HG03439 (cell line): ENCODE measurements at regions not wholly inside any gene's neighbourhood (a gene's known extent, or its start where the extent isn't known, plus 50 kb on each side); places are given as distances from the start of the nearest gene placed in this dataset.

Source experiments
- ATAC-seq: cut with Tn5 transposase; IDR thresholded peaks from one replicate; pipeline ENCODE4 v1.9.1; 2021; ENCODE audit warnings: mild to moderate bottlenecking, moderate library complexity; ENCODE audit not compliant: unreplicated experiment

DNA sequence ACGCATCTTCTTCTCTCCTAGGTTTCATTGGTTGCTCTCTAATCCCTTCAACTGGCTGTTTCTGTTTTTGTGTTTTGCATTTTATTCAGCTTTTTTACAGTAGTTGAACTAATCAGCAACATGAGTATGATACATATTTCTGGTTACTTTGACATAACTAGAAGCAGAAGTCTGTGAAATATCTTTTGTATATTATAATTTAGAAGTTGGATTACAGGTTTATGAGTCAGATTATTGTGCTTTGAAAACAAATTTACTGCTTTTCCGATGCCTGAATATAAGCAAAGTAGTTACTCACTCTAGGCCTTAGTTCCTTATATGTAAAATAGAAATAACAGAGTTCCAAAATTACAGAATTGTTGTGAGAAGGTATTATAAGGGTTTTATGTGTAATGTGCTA, 96.2 kb upstream of the MEOX2 start:
- ATAC-seq = no peak

DNA sequence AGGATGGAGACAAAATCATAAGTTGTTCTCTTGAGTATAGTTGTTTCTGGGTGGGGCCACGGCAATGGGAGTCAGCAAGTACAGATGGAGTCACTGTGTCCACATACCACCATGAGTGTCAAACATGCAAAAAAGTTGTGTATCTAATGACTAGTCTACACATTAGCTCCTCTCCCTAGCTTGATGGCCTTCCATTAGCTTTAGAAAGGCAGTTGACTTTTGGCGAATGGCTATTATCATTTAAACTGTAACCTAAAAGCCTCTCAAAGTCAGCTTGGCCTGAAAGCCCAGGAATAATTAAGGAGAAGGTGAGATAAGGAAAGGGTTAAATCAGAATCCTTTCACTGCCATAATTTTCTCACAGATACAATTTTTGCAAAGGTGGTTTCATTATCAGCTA, 95.5 kb upstream of the MEOX2 start:
- no peak for ATAC-seq

DNA sequence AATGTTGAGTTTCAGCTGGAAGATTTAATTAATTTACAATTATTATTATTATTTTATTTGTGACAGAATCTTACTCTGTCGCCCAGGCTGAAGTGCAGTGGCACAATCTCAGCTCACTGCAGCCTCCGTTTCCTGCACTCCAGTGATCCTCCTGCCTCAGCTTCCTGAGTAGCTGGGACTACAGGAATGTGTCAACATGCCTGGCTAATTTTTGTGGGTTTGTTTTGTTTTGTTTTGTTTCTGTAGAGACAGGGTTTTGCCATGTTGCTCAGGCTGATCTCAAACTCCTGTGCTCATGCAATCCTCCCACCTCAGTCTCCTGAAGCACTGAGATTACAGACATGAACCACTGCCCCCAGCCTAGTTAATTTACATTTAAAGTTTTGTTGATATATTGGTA, 93.8 kb upstream of the MEOX2 start:
- no peak for ATAC-seq

DNA sequence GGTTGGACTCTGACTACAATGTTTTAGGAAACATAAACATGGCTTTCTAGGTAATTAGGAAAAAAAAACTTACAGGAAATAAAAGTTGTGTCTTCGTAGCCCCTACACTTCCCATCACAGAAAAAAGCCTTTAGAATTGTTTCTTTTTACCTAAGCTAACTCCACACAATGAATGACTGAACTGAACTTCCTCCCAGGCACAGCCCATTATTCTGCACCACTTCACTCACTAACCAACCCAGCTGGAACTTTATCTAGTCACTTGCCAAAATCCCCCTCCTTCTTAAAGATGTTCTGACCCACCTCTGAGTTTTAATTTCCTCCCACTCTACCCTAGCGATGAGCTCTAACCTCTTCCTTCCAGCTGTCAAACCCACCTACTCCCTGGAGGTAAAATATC, 91.7 kb upstream of the MEOX2 start:
- no peak for ATAC-seq

DNA sequence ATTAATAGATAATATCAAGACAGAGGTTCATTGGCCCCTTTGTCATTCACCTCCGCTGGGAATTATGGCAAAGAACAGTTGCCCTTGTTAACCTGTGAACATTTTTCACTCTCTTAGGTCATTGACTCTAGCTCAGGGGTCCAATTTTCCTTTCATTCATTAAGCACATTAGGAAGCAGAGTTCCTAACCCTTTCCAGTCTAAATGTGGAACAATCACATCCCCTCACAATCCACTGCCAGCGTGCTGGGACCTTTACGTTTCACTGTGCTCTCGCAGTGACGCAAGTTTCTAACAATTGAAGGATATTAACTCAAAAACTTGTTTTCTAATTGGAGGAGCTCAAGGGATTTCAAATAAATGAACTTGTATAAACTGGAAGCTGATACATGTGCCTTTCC, 79.3 kb upstream of the MEOX2 start:
- ATAC-seq = no peak

DNA sequence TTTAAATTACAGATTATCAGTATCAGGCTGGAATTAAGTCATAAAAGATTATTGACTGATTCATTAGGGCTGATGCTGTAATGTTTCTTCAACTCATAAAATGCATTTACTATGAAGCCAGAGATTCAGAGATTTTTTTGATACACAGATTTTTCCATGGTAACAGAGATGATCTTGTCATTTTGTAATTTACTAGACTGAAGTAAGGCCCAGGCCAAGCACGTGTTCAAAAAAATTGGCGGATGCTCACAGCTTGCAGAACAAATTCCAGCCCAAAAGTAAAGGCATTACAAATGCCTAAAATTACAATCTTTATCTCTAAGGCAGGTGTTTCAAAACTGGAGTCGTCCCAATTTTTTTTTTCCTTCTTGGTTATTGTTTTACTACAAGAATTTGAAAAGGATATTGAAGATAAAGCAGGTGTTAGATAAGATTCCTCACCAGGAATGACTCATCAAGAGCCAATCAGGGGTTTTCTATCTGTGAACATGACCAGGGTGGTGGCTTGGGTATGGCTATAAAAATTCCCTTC, 78.4 kb upstream of the MEOX2 start:
- ATAC-seq = no peak

DNA sequence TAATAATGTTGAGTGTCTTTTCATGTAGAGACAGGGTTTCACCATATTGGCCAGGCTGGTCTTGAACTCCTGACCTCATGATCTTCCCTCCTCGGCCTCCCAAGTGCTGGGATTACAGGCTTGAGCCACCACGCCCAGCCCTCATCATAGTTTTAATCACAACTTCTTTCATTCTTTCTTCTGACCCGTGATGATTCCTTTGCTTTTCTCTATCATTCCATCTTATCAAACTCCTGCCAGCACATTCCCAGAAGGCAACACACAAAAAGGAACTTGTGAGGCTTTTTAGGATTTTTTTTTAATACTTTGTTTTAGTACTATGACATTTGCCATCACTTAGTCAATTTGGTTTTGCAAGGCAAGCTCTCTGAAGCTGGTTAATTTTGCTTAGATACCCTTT, 77.5 kb upstream of the MEOX2 start:
- no peak for ATAC-seq

DNA sequence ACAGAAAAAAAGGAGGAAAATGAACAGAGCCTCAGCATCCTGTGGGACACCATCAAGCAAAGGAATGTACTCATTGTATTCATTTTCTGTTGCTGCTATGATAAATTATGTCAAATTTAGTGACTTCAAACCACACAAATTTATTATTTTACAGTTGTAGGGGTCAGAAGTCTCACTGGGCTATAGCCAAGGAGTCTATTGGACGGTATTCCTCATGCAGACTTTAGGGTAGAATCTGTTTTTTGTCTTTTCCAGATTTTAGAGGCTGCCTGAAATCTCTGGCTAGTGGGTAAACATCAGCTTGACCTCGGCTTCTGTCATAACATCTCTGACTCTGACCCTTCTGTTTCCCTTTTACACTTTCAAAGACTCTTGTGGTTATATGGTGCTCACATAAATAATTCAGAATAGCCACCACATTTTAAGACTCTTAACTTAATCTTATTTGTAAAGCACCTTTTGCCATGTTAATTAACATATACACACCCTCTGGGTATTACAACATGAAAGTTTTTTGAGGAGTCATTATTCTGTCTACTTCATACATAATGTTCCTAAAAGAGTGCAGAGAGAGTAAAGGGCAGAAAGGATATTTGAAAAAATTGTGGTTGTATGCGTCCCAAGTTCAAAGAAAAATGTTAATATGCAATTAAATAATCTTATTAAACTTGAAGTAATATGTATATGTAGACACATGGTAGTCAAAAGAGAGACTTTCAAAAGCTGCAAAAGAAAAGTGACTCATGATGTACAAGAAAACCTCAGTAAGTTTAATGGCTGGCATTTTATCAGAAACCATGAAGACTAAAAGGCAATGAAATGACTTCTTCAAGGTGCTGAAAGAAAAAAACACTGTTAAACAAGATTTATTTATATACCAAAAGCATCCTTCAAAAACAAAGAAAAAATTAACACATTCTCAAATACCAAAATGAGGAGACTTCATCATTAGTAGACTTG, 70.8 kb upstream of the MEOX2 start:
- no peak for ATAC-seq

DNA sequence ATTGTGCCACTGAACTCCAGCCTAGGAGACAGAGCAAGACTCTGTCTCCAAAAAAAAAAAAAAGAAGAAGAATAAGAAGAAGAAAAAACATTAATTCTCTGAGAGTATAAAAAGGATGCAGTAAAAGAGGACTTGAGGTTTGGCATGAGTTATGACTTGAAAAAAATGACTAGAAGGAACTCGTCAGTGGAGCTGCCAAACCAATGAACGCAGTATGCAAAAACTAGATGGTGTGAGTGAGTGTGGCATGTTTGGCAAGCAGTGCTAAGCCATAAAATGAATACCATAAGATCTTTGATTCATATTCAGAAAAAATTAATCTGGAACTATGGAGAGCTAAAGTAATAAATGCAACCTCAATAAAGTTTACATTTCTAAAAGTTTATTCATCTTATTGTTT, 68.6 kb upstream of the MEOX2 start:
- ATAC-seq = no peak

DNA sequence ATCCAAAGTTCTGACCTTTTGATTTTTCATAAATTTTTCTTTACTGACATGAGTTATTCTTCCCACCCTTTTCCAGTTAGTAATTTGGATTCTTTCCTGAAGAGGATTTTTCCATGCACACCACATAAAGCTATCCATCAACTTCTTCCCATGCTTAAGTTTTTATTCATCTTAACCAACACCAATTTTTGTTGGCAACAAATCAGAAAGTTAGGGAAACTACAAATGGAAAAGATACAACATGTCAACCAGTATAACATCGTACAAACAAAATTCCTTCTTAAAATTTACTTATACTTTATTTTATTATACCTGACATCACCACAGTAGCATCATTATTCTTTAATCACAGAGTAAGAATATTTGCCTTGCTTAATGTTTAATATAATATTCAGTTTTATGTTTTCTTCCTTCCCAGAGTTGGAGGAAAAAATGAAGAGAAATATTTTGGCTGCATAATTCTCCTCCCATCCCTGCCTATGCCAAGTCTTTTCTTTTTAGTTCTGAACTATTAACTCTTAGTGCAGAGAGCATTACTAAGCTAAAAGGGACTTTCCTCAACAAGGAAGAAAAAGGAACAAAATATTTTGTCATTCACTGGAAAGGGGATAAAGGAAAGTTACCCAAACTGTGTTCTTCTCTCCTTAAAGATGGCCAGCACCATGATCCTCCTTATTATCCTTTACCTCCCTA, 67.5 kb upstream of the MEOX2 start:
- no peak for ATAC-seq

DNA sequence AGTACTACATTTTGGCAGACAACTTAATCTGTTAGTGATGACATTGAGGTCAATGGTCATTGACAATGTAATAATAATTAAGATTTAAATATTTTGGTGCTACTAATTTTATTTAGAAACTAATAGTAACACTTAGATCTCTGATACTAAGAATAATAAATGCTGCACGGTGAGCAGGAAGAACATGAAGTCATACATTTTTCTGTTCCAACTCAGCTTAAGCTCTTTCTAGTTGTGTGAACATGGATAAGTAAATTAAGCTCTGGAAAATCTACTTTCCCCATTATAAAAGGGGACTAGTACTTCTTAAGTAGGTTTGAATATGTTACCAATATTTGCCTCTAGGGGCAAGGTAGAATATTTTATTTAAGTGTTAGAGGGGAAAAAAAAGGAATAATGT, 65.9 kb upstream of the MEOX2 start:
- ATAC-seq = no peak

DNA sequence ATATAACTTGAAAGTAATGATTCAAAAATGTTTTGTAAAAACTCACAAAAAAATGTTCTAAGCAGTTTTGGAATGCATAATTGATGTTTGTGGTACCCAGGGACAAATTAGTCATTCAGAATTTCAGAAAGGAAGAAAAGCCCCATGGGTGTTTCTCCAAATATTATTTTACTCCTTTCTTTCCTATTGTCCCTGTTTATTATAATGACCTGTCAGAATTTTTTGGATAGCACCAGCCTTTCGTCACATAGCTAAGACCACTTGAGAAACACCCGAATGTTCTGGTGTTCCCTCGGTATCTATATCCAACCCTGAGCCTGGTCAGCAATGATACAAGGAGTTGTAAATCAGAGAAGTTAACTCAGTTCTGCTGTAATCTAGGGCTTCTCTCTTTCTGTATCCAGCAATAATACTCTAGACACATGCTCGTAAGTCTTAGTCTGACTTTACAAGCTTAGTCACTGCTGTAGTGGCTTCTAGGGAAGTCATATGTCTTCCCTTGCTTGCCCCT, 64.8 kb upstream of the MEOX2 start:
- ATAC-seq = no peak

DNA sequence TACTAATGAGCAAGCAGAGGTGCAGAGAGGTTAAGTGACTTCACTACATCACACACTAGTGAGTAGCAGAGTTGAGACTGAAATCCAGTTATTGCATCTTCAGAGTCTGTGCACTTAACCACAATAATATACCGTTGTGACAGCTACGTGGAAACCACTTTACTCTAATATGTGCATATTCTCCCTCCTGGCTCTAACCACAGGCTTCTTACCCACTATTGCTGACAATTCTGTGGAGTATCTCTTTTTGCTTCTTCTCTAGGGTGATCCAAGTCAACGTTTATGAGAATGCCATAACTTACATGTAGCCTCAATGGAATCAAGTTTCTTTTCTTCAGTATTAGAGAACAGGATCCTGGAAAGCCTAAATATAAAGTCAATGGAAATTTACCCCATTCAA, 64.2 kb upstream of the MEOX2 start:
- ATAC-seq = no peak

DNA sequence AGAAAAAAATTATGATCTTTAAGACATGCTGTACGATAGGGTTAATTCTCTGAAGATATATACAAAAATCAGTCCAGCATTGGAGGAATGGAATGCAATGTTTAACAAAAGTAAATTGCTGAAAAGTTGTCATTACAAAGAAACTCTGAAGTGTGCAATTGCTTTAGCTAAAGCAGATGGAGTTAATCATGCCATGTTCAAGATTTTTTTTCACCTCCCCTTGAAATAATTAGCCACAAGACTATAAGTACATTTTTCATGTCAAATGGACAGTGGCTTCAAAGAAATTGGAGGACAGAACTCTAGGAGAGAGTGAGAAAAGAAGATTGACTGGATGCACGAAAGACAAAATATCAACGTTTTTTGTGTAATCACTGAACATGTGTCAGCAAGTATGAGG, 63.1 kb upstream of the MEOX2 start:
- no peak for ATAC-seq

DNA sequence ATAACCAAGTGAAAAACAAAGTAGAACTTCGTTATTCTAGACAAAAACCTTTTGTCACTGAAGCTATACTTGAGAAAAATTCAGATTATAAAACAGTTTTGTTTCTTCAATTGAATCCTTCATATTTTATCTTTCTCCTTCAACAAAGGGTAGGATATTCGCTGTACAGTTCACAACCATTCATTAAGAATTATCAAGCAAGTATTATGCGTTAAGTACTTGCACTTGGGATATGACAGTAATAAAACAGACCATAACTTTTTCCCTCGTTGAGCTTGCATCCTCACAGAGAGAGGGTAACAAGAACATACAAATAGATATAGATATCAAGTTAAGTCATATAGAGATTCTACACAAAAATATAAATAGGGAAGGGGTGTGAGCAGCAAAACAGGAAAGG, 61.2 kb upstream of the MEOX2 start:
- ATAC-seq = no peak

DNA sequence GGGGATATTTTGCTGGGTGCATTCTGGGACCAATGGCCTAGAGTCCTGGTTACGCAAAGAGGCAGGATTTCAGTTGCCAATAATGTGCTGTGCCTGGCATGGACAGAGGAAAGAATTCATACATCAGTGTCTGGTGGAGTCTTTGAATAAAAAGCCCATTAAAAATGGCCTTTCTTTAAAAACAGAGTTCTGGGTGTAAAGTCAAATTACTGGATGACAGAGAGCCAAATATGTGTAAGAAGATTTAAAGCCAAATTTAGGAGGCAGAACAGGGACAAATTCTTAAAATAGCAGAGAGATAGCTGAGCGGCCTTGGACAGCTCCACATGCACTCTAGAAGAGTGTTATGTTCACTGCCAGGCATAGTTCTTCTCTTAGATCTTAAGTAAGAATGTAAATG, 60.8 kb upstream of the MEOX2 start:
- ATAC-seq = no peak

DNA sequence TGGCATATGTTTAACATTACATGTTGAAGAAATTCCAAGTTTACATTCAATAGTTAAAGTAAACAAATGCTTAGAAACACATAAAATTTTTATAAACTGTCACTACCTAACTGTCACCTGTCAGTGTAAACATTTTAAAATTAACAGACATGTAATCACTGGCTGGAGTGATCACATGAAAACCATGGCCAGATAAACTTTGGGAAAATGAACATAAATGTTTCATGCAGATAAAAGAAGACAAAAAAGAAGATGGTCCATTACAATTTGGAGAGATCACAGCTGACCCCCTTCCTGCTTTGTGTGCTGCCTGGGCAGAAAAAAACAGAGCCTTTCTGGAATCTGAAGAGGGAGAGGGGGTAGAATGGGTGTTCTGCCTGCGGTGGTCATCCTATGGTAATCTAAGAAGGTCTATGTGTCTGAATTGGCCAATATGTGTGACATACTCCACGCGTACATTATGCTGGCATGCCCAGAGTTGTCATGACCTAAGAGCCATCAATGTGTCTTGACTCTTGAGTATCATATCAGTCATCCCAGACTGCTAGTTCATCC, 57.5 kb upstream of the MEOX2 start:
- ATAC-seq = no peak

DNA sequence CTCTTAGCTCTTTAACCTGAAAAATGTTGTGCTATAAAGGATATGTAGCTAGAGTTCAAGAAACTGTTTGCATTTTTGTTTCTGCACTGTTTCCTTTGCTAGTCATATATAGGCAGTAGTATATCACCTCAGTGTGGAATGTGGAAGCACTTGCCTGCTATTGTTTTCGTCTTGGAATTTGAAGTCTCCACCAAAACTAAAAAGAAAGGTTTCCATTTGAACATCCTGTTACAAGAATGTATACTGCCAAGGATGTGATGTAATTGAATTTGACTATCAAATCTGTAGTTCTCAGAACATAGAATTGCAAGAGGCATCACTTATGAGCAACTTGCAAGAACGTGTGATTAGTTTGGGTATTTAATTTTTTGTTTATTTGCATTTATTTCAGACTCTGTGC, 51.1 kb upstream of the MEOX2 start:
- no peak for ATAC-seq
